GM18520 (cell line): ENCODE measurements at regions not wholly inside any gene's neighbourhood (a gene's known extent, or its start where the extent isn't known, plus 50 kb on each side); places are given as distances from the start of the nearest gene placed in this dataset.

Experiments used
- ATAC-seq: cut with Tn5 transposase; IDR thresholded peaks from one replicate; pipeline ENCODE4 v1.9.1; 2021; ENCODE audit not compliant: unreplicated experiment

DNA sequence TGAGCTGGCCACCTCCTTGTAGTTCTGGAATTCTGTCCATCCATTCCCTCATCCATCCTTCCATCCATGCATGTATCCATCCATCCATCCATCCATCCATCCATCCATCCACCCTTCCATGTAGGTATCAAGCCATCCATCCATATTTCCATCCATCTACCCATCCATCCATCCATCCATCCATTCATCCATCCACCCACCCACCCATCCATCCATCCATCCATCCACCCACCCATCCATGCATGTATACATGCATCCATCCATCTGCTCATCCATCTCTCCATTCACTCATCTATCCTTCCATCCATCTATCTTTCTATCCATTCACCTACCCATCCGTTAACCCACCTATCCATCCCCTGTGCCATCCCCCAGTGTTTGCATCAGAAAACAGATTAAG is 153.6 kb upstream of the STX18 start:
- no peak for ATAC-seq

DNA sequence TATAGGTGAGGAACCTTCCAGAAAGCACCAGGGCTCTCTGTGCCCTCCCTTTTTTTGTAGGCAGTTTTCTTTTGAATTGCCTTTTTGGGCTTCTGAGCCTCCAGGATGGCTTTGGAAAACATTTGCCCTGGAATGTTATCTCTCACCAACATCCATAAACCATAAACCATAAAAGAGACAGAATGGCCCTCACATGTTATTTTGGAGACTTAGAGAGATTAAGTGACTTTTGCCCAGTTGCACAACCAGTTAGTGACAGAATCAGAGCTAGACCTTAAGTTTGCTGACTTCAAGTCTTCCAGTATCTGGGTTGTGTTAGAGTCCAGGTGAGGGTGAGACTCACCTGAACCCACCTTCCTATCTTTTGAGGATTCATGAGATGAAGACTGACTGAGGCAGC is 153.0 kb upstream of the STX18 start:
- ATAC-seq = no peak

DNA sequence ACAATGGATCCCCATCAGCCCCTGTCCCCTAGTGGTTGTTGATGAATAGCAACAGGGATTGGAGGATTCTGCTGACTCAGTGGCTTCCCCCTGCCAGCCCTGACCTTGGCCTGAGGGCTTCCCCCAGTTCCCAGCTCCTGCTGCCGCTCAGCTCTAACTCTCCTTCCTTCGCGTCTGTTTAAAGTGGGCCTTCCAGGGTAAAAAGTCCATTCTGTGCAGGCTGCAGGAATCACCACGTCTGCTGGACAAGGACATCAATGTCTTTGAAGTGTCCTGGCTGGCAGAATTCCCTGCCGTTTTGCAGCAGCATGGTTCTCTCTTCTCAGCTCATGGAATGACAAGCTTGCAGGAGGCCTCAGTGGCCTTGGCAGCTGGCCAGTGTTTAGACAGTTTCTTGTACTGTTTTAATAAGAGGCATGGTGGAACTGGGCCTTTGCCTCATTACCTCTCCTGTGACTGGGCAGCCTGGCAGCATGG is 152.5 kb upstream of the STX18 start:
- ATAC-seq = no peak

DNA sequence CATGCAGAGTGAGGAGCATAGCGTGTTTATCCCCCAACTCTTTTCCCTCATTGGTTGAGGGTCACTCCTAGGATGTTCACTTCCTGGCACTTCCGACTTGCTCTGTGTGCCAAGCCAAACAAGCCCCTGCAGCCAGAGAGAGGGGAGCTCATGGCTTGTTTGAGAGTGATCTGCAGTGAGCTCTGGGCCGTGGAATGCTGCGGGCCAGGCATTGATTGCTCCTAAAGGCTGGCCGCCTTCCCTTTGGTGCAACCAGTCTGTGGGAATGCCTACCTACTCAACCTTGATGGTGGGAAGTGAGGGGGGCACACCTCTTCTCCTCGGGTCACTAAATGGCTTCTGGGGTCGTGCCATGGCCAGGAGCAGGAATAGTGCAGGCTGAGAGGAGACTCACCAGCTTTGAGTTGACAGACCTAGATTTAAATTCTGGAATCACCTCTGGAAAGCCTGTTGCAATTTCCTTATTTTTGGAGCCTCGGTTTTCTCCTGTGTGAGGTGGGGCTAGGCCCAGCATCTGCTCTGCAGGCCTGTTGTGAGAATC is 152.0 kb upstream of the STX18 start:
- ATAC-seq = no peak

DNA sequence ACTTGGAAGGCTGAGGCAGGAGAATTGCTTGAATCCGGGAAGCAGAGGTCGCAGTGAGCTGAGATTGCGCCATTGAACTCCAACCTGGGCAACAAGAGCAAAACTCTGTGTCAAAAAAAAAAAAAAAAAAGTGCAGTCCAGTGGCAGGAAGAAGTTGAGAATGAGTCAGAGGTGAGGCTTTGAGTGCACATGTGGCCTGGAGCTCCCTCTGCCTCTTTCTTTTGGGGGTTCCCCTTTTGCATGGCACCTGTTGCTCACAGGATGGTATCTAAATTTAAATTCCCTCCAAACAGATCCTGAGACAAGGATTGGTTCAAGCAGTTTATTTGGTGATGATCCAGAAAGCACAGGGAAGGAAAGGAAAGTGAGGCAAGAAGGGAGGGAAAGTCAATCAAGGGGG is 151.4 kb upstream of the STX18 start:
- peak; percentile 42 for ATAC-seq

DNA sequence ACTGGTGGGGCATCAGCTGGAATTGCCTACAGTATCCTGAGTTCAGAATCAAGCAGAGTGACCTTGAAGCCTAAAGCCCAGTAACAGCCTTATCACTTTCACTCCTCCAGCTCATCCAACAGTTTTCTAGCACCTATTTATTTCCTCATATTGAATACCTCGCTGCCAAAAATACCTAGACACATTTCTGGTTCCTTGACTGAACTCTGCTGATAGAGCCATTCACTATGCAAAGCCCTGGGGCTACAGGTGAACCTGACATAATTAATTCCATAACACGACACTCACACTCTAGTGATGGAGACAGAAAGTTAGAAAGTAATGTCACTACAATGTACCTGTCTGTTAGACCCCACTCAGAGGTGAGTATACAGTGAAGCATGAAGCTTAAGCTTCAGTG is 149.0 kb upstream of the STX18 start:
- no peak for ATAC-seq

DNA sequence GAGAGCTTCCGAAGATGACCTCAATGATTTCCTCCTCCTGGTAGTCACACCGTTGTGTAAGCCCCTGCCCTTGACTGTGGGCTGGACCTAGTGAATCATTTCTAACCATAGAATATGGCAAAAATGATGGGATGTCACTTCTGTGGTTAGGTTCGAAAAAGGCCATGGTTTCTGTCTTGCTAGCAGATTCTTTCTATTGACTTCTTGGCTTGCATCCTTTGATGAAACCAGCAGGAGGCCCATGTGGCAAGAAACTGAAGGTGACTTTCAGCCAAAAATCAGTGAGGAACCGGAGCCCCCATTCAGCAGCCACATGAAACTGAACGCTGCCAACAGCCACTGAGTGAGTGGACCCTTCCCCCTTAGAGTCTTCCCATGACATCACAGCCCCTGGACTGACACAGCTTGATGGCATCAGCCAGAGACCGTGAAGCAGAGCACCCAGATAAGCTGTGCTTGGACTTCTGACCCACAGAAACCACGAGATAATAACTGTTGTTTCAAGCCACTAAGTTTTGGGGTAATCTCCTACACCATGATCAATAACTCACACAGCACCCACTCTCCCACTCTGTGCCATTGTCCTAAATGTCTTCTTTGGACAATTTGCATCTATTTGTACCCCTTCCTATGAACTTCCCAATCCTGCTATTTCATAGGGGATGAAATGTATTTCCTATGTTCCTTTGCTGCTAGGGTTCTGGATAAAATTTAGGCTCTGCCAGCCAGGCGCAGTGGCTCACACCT is 148.0 kb upstream of the STX18 start:
- peak; percentile 73 for ATAC-seq

DNA sequence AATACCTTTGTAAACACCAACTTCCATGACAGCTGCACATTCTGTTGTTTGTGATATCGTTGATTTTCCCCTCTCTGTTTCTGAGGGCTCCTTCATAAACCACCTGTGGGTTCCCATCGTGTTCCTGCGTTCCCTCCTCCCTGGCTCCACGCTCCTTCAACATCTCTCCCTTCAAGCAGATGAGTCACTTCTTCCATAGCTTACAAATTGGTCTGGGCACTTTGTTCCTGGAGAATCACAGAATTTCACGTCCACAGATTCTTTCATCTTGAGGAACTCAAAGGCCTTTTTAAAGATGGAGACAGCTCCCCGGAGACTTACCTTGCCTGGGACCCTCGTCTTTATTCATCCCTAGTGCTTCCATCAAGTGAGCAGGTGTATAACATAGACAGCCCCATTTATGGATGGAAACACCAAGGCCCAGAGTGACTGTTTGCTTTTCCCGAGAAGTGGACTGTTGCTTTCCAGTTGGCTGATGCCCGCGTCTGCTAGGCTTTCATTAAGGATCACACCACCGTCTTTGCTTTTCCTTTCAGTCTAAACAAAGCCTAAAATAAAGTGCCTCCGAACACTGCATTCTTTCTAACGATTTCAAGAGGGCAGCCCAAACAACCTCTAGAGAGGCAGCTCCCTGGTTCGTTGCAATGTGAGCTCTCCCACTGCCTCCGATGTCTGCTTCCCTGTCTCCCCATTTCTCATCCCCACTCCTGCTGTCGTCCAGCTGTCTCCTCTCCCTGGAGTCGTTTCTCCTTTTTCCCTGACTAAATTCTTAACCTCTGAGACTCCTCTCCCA is 146.3 kb upstream of the STX18 start:
- no peak for ATAC-seq

DNA sequence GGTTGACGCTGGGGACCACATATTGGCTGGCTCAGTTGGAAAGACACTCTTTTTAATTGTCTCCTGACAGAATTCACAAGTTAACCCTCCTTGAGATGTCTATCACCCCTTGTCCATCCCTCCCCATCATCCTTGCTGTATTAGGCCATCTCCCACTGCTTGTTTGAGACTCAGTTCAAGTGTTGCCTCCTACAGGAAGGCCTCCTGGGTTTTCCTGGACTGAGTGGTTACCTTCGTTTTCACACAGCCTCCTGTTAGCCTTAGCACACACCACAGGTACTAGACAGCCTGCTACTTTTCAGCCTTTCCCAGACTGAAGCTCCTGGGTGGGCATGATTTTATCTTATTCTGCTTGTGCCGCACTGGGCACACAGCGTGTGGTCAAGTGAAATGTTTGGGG is 145.3 kb upstream of the STX18 start:
- no peak for ATAC-seq

DNA sequence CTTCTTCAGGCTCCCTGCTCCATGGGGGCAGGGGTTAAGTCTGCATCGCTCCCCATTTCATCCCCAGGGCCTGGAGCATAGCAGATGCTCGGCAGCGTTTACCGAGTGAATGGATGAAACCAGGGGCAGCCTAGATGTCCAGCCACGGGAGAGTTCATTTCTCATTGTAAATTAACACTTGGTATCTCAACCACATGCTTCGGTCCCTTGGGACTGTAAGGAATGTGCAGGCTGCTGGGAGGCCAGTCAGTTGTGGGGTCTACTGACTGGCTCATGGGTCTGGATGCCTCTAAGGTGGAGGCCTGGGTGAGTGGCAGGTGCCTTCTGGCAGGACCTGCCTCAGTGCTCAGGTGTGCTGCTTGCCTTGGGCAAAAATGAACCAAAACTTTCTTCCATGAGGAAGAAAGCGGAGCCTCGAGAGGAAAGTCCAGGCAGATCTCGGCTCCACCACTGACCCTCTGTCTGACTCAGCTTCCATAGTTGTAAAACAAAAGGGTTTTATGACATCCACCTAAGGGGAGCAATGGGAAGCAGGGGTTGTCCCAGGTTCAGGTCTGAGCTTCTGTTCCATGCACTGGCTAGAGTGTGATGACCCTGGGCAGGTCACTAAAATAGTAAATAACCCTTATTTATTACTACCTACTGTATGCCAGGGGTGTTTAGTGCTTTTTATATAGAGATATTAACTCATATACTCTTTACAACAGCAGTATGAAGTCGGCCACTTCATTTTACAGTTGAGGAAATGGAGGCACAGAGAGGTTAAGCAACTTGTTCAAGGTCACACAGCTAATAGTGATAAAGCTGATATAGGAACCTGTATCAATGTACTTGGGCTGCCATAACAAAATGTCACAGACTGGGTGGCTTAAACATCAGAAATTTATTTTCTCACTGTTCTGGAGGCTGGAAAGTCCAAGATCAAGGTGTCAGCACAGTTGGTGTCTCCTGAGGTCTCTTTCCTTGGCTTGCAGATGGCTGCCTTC is 144.3 kb upstream of the STX18 start:
- ATAC-seq = no peak

DNA sequence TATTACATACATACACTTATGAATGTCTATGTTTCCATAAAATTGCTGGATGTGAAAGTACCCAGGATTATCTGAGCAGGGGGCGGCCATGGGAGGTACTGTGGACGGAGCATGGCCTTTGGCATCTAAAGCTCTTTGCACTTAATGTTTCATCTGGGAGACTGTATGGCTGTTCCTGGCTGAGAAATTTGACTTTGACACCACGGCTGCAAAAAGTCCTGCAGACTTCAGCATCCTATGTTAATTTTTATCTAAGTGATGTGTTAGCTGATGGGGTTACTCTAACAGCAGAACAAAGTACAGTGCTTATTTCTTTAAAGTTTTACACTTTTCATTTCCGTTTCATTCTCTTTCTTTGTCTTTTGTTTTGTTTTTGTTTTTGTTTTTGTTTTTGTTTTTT is 139.8 kb upstream of the STX18 start:
- ATAC-seq = no peak

DNA sequence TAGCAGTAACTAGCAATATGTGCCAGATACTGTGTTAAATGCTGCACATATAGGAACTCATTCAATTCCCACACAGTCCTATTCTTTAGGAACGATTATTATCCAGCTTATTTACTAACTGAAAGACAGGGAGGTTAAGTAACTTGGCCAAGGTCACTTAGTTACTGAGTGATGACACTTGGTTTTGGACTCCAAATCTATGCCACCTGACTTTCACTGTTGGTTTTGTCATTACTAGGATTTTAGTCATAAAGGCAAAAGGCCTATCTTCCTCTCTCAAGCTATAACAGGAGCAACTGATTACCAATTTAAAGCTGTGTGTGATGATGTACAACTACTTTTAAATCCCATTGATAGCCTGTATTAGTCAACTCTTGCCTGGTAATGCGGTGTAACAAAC is 138.9 kb upstream of the STX18 start:
- ATAC-seq = no peak

DNA sequence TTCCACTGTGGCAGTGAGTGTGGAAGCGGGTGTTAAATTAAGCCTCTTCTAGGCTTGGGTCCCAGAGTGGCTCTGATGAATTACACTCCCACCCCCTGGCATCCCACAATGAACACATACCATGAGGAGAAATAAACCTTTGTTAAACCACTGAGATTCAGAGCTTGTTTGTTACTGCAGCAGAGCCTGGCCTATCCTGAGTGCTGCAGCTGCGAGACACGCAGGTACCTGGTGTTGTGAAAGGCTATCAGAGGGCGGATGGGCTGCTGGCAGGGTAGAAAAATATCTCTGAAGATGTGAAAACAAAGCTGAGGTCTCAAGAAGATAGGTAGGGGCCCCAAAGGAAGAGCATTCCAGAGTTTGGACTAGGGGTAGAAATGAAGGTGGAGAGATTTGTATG is 138.4 kb upstream of the STX18 start:
- no peak for ATAC-seq

DNA sequence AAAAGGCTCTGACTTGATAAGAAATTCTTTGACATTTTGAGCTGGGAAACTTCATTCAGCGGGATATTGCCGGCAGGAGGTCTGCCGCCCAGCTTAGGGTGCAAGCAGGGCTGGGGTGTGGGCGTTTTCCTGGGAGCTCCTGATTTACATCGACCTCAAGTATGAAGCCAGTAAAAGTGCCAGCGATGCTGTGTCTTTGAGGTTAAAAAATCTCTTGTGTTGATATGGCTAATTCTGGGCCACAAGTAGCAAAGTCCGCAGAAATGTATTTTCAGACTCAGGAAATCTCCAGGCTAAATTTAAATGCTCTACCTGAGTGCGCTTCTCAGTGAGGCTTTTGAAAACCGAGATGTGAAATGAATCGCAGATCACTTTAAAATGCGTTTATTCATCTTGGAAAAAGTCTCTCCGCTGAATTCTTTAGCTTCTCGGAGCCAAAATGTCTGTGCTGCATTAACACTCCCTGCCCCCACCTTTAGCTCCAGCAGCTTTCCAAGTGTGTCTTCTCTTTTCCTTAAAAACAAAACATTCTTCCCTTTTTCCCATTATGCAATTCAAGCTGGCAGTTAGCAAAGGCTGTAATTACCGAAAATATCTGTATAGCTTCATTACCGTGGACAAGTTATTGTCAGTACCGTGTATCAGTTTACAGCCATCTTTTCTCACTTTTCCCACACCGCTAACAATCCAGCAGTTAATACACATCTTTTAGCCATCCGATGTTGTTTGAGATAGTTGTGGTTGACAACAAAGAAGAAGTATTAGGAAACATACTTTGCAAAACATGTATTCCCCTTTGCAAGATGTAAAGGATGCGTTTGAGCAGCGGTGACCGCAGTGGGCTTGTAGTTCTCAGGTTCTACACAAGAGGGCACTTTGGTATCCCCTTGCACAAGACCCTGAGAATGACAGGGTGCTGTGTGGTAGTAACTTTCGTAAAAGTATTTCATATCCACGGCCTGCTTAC is 136.0 kb upstream of the STX18 start:
- ATAC-seq = no peak

DNA sequence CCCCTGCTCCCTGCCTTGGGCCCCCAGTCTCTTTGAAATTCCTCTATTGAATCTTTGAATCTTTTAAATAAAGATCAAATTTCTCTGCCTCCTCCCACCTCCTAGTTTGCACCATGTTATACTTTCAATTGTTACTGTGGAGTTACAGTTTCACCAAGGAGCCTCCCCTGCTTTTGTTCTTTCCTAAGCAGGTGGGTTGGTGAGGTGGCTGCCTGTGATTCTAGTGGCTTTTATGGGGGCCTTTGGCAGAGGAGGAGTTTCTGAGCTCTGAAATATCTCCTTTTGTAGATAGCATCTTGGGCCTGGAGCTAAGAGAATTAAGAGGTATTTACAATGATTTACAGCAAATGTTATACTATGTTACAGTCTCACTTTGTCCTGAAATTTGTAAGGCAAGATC is 133.8 kb upstream of the STX18 start:
- no peak for ATAC-seq

DNA sequence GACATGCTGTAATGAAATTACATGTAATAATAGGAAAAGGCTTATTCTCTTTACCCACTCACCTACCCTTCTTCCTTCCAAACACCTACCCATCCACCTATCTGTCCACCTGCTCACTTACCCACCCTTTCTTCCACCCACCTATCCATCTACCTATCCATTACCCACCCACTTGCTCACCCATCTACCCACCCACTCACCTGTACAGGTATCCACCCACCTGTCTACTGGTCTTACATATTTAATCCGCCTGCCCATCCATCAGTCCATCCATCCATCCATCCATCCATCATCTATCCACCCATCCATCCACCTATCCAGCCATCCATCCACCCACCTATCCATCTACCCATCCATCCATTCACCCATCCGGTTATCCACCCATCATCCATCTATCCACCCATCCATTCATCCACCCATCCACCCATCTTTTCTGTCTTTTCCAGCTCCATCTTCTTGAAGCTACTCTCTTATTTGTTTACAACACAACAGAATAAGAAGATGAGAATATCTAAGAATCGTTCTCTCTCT is 133.3 kb upstream of the STX18 start:
- no peak for ATAC-seq

DNA sequence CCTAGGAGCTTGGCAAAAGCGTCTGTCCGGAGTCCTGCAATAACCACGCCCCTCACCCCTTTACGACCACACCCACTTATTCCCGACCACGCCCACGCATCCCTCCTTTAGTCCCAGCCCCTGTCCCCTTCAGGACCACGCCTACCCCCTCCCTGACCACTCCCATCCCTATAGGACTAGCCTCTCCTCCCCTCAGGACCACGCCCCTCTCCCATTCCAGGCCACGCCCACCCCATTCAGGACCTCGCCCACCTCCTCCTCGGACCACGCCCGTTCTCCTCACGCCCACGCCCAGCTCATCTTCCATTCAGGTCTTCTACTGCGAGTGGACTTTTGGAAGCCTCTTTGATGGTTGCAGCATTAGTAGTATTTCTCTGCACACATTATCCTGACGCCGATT is 131.2 kb upstream of the STX18 start:
- no peak for ATAC-seq

DNA sequence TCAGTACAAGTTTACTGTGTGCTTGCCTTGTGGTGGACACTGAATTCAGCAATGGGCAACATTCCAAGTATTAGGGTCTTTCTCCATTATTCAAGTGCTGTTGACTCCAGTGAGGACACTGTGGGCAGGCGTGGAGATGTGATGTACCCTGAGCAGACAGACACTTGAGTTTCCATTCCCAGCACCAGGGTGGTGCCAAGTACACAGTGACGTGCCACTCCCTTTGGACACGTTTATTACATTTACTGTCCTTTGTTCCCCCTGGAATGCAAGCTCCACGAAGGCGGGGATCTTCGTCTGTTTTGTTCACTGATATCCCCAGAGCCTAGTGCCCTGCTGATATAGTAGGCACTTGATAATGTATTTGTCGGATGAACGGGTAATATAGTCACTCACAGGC is 130.6 kb upstream of the STX18 start:
- no peak for ATAC-seq

DNA sequence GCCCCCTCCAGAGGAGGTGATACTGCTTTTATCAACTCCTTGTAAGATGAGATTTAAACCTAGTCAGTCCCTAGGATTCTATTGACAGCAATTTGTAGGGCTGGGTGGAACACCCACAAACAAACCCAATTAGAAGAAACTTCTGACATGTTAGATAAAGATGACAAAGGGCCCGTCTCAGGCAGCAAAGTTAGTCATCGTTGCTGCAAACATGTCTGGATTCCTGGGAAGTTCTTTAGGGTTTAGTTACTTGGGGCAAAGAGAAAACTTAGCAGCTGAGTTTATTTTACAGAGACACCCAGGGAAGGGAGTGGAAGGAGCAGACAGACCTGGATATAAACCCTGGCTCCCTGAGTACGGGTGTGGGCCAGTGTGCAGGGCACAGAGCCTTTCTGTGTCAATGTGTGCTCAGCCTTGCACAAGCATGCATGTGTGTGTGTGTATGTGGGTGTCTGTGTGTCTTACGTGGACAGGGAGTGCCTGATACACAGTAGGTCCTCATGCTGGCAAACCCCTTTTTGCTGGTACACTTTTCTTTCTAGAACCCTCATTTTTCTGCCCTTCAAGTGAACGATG is 130.0 kb upstream of the STX18 start:
- no peak for ATAC-seq
